GOT3 (cell line): ENCODE measurements at regions not wholly inside any gene's neighbourhood (a gene's known extent, or its start where the extent isn't known, plus 50 kb on each side); places are given as distances from the start of the nearest gene placed in this dataset.
"Not testable (repeated sequence)": the region's sequence is repeated elsewhere in the genome, so short reads cannot be mapped to it uniquely, and the experiment has no call there.

Experiments used
- DNase-seq: peaks from one replicate; lab custom pipeline; 2025; ENCODE audit warnings: mixed read lengths; lab: John Stamatoyannopoulos, UW

- no peak for DNase-seq
These were observed 284.7 kb upstream of the CWC22 start for GRCh38 chr2:180291552-180292421.

- DNase-seq: no peak
These were observed 284.0 kb upstream of the CWC22 start for GRCh38 chr2:180291060-180291459.

- no peak for DNase-seq
These were observed 282.5 kb upstream of the CWC22 start for GRCh38 chr2:180289627-180290026.

DNA sequence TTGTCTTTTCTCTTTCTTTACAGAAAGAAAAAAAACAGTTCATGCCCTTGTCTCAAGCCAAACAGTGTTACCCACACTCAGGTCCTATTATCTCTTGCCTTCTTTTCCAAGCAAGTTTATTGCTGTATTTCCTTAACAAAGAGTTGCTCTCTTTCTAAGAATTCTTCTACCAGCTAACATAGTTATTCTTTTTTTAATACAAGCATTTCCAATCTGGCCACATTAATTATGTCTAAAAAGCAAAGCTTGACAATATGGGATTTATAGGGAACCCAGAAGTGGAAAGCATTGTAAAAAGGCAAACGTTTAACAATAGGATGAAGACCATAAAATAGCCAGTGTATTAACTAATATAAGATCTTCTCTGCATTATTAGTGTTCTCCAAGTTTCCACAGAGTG, 272.5 kb upstream of the CWC22 start:
- DNase-seq: no peak

GRCh38 chr2:180276733-180277132, 269.6 kb upstream of the CWC22 start:
- DNase-seq: no peak

GRCh38 chr2:180268006-180268405, 260.9 kb upstream of the CWC22 start:
- DNase-seq: no peak

- no peak for DNase-seq
These were observed 254.9 kb upstream of the CWC22 start for GRCh38 chr2:180261976-180262375.

GRCh38 chr2:180258579-180258978, 251.5 kb upstream of the CWC22 start:
- DNase-seq: no peak

- DNase-seq: no peak
These were observed 251.0 kb upstream of the CWC22 start for GRCh38 chr2:180258041-180258537.

DNA sequence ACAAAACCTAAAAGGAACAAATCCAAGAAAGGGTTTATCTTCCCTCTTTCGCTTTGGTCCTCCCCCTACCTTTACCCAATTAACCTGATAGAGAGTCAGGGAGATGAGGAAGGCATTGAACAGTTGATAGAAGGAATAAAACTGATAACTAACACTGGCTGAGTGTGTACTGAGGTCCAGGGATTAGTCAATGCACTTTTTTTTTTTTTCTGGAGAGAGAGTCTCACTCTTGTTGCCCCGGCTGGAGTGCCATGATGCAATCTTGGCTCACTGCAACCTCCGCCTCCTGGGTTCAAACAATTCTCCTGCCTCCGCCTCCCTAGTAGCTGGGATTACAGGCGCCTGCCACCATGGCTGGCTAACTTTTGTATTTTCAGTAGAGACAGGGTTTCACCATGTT, 250.2 kb upstream of the CWC22 start:
- no peak for DNase-seq

DNA sequence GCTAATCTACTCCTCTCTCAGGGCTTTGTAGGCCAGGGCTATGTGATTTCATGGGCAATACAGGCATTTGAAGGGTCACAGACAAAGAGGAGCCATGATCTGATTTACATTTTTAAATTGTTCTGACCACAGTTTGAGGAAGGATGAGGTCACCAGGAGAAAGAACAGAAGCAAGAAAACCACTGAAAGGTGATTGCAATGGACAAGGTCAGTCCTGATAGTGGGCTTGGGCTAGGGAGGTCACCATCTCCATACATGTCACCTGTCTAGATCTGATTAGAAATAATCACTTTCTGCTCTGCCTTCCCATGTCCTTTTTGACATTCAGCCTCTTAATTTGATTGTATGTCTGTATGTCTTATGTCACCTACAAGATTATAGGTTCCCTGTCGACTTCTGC, 248.9 kb upstream of the CWC22 start:
- no peak for DNase-seq

DNA sequence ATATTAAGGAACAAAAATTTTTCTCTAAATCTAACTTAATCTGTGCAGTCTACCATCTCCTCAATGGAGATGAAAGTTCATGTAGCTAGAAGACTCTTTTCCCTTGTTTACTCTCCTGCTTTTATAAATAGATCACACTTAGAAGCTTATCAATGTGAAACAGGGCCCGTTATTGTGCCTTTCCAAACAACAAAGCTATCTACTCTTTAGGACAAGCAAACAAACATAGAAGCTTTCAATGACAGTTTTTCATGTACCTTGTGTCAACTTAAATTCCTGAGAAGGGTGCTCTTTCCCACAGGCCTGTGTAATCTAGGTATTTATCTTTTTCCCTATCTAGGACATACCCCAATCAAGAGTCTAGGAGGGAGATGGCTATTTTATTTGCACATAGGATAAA, 247.8 kb upstream of the CWC22 start:
- no peak for DNase-seq

- no peak for DNase-seq
These were observed 240.6 kb upstream of the CWC22 start for GRCh38 chr2:180247658-180248057.

GRCh38 chr2:180246268-180246667, 239.2 kb upstream of the CWC22 start:
- DNase-seq: no peak

GRCh38 chr2:180240774-180241173, 233.7 kb upstream of the CWC22 start:
- no peak for DNase-seq

GRCh38 chr2:180238729-180239128, 231.6 kb upstream of the CWC22 start:
- DNase-seq: no peak

- not testable (repeated sequence) for DNase-seq
These were observed 229.0 kb upstream of the CWC22 start for GRCh38 chr2:180236061-180236460.

DNA sequence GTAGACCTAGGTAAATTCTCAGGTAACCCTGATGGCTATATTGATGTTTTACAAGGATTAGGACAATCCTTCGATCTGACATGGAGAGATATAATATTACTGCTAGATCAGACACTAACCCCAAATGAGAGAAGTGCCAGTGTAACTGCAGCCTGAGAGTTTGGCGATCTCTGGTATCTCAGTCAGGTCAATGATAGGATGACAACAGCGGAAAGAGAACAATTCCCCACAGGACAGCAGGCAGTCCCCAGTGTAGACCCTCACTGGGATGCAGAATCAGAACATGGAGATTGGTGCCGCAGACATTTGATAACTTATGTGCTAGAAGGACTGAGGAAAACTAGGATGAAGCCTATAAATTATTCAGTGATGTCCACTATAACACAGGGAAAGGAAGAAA, 228.4 kb upstream of the CWC22 start:
- not testable (repeated sequence) for DNase-seq

GRCh38 chr2:180234991-180235390, 227.9 kb upstream of the CWC22 start:
- not testable (repeated sequence) for DNase-seq

- no peak for DNase-seq
These were observed 223.9 kb upstream of the CWC22 start for GRCh38 chr2:180231015-180231414.

DNA sequence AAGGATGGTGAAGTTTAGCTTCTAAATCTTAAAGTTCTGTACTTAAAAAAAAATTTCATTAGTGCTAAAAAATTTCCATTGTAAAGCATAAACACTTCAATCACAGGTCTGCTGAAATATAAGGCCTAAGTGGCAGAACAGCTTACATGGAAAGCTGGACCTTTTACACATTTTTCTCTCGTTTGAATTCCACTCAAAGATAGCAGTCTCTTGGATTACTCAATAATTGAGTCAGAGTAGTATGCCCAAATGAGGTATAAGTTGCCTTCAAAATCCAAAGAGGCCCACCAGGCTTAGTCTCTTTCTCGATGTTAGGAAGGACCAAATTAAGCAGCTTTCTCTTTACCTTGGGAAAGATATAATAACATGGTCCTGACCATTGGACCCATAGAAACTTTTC, 220.4 kb upstream of the CWC22 start:
- DNase-seq: no peak

DNA sequence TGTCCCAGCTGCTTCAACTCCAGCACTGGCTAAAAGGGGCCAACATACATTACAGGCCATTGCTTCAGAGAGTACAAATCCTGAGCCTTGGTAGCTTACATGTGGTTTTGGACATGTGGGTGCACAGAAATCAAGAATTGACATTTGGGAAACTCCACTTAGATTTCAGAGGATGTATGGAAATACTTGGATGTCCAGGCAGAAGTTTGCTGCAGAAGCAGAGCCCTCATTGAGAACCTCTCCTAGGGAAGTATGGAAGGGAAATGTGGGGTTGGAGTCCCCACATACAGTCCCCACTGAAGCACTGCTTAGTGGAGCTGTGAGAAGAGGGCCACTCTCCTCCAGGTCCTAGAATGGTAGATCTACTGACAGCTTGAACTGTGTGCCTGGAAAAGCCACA, 218.0 kb upstream of the CWC22 start:
- no peak for DNase-seq

GRCh38 chr2:180222644-180223043, 215.5 kb upstream of the CWC22 start:
- DNase-seq: no peak

DNA sequence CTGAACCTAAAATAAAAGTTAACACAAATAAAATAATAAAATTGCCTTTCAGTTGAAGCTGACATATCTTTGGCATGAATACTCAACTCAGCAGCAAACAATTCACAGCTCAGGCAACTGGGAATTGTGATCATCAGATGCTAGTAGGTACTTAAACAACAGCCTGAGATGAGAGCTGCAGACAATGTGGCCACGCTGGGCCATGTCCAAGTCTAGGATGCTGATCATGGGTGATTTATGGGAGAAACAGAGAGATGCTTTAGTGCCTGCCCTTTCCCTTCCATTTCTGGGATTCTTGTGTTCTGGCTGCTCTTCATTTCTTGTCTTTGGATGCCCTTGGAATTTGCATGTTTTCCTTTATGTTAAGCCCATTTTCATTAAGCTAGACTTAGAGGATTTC, 212.4 kb upstream of the CWC22 start:
- no peak for DNase-seq
